ENCODE measurements at regions not wholly inside any gene's neighbourhood (a gene's known extent, or its start where the extent isn't known, plus 50 kb on each side); places are given as distances from the start of the nearest gene placed in this dataset.

DNA sequence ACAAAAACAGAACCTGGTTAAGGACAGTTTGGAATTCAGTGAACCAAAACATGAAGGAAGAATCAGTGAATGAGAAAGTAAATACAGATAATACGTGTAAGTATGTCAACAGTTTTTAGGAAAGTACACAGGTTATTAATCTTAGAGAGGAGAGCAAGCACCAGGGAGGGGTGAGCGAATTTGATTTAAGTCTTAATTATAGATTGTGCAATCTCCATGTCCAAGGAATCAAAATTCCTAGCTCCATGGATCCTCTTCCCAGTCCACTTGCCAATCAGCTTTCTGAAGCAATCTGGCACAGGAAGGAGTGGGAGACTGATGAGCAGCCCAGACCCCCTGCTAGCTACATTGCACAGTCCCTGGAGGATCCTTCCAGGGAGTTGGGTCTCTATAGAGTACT, 346.4 kb downstream of the SETD4 start:
- TF ChIP-seq, protein P1, sequence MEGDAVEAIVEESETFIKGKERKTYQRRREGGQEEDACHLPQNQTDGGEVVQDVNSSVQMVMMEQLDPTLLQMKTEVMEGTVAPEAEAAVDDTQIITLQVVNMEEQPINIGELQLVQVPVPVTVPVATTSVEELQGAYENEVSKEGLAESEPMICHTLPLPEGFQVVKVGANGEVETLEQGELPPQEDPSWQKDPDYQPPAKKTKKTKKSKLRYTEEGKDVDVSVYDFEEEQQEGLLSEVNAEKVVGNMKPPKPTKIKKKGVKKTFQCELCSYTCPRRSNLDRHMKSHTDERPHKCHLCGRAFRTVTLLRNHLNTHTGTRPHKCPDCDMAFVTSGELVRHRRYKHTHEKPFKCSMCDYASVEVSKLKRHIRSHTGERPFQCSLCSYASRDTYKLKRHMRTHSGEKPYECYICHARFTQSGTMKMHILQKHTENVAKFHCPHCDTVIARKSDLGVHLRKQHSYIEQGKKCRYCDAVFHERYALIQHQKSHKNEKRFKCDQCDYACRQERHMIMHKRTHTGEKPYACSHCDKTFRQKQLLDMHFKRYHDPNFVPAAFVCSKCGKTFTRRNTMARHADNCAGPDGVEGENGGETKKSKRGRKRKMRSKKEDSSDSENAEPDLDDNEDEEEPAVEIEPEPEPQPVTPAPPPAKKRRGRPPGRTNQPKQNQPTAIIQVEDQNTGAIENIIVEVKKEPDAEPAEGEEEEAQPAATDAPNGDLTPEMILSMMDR (IDR thresholded peaks at IDR 0.05), result no peak
- TF ChIP-seq EZH2phosphoT487 (IDR thresholded peaks at IDR 0.05; ENCODE audit: borderline replicate concordance, low read depth) (no peak), TAF1 (IDR thresholded peaks at IDR 0.05; ENCODE audit: borderline replicate concordance, low read depth, low read length) (no peak), SMC3 (IDR thresholded peaks at IDR 0.05; ENCODE audit: low read depth, low read length) (no peak), GABPA (IDR thresholded peaks at IDR 0.05; ENCODE audit: low read depth) (no peak), EP300 (IDR thresholded peaks at IDR 0.05; ENCODE audit: borderline replicate concordance in 1 of 2, low read depth in 1 of 2, low read length in 1 of 2) (no peak), RAD21 (IDR thresholded peaks at IDR 0.05; ENCODE audit: low read length) (no peak), RFX5 (IDR thresholded peaks at IDR 0.05; ENCODE audit: low read length) (no peak), ELF1 (IDR thresholded peaks at IDR 0.05) (no peak), POLR2AphosphoS5 (IDR thresholded peaks at IDR 0.05; ENCODE audit: low read depth, low read length) (no peak), JUND (IDR thresholded peaks at IDR 0.05) (no peak), NRF1 (IDR thresholded peaks at IDR 0.05; ENCODE audit: low read depth, low read length) (no peak)
- TF ChIP-seq, protein P2, sequence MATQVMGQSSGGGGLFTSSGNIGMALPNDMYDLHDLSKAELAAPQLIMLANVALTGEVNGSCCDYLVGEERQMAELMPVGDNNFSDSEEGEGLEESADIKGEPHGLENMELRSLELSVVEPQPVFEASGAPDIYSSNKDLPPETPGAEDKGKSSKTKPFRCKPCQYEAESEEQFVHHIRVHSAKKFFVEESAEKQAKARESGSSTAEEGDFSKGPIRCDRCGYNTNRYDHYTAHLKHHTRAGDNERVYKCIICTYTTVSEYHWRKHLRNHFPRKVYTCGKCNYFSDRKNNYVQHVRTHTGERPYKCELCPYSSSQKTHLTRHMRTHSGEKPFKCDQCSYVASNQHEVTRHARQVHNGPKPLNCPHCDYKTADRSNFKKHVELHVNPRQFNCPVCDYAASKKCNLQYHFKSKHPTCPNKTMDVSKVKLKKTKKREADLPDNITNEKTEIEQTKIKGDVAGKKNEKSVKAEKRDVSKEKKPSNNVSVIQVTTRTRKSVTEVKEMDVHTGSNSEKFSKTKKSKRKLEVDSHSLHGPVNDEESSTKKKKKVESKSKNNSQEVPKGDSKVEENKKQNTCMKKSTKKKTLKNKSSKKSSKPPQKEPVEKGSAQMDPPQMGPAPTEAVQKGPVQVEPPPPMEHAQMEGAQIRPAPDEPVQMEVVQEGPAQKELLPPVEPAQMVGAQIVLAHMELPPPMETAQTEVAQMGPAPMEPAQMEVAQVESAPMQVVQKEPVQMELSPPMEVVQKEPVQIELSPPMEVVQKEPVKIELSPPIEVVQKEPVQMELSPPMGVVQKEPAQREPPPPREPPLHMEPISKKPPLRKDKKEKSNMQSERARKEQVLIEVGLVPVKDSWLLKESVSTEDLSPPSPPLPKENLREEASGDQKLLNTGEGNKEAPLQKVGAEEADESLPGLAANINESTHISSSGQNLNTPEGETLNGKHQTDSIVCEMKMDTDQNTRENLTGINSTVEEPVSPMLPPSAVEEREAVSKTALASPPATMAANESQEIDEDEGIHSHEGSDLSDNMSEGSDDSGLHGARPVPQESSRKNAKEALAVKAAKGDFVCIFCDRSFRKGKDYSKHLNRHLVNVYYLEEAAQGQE (IDR thresholded peaks at IDR 0.05; ENCODE audit: low read depth, low read length), result no peak
- TF ChIP-seq, protein P3, sequence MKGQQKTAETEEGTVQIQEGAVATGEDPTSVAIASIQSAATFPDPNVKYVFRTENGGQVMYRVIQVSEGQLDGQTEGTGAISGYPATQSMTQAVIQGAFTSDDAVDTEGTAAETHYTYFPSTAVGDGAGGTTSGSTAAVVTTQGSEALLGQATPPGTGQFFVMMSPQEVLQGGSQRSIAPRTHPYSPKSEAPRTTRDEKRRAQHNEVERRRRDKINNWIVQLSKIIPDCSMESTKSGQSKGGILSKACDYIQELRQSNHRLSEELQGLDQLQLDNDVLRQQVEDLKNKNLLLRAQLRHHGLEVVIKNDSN (IDR thresholded peaks at IDR 0.05; ENCODE audit: borderline replicate concordance, low read depth), result no peak

Measured in SK-N-SH (cell line).